GM12892 (cell line): ENCODE measurements at regions not wholly inside any gene's neighbourhood (a gene's known extent, or its start where the extent isn't known, plus 50 kb on each side); places are given as distances from the start of the nearest gene placed in this dataset.

Experiments used
- POLR2A ChIP-seq: IDR thresholded peaks from 2 replicates; pipeline ENCODE4 v1.6.1; 2011; ENCODE audit warnings: low read depth, low read length, control low read depth
- POLR2AphosphoS5 ChIP-seq: IDR thresholded peaks from 2 replicates; pipeline ENCODE4 v1.6.1; 2011; ENCODE audit warnings: low read depth, low read length, control low read depth
- TAF1 ChIP-seq: IDR thresholded peaks from 2 replicates; pipeline ENCODE4 v1.6.1; 2011; ENCODE audit warnings: low read depth, mild to moderate bottlenecking, control low read depth, low read length, borderline replicate concordance

DNA sequence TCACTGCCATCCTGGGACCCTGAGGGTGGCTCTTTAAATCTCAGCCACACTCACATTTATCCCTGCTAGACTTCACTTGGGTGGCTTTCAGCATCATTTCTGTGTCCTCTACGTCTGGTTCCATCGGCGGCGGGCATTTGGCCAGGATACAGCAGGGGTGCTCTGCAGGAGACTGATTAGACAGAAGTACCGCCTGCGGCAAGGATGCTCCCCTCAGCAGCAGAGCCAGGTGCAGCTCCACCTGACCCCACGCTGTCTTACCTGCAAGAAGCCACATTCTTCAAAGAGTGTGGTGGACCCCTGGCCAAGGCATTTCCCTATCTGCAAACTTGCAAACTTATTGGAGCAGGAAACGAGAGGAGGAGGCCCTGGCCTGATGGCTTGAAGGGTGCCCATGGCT, 309.8 kb upstream of the IRX4 start:
- TF ChIP-seq POLR2A (no peak), POLR2AphosphoS5 (no peak), TAF1 (no peak)
